OCI-LY3 (cell line): ENCODE measurements at regions not wholly inside any gene's neighbourhood (a gene's known extent, or its start where the extent isn't known, plus 50 kb on each side); places are given as distances from the start of the nearest gene placed in this dataset.

Source experiments
- CTCF ChIP-seq: fragments of 200-600, 300-600 bp; sonication (generic); IDR thresholded peaks from 2 replicates; pipeline ENCODE4 v1.5.1; 2014; ENCODE audit warnings: antibody characterized with exemption, low read length, low read depth
- EZH2phosphoT487 ChIP-seq: fragments of 200-600 bp; shearing (Covaris generic); IDR thresholded peaks from 2 replicates; pipeline ENCODE4 v1.6.1; 2018; ENCODE audit warnings: antibody characterized with exemption, mixed run types, low read depth

- no peak for TF ChIP-seq CTCF
- TF ChIP-seq EZH2phosphoT487 = no peak
These were observed 305.6 kb downstream of the RPS29 start for GRCh38 chr14:49280566-49280965.
